ENCODE measurements at regions not wholly inside any gene's neighbourhood (a gene's known extent, or its start where the extent isn't known, plus 50 kb on each side); places are given as distances from the start of the nearest gene placed in this dataset.

DNA sequence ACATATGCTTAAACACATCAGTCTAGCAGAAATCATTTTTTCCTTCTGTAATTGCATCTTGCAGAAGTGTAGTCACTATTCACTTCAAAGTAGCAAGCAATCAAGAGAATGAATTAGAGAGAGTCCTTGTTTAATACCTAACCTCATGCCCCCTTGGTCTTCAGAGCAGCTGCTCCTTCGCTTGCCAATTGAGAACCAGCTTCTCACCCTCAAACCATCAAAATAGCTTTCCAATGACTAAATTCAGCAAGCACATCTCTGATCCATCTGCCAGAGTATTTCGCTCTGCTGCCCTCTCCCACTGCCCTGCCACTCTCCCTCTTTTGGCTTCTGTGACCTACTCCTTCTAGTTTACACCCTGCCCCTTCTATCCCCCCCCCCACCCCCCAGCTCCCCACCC is 120.7 kb upstream of the AGAP1 start:
- no peak overlapping the region for H3K23ac ChIP-seq (ENCODE audit: insufficient read length)
- H2AFZ ChIP-seq (ENCODE audit: low read length): no peak overlapping the region
- CTCF ChIA-PET (ENCODE audit: partially characterized antibody): no interaction called here

More for the DNA sequence above, 120.7 kb upstream of the AGAP1 start:
- 100% methylated on average over 1 of the region's 2 CpGs; no CpG with 5 or more reads in 1 of the 2 experiments for WGBS, 2 experiments (ENCODE audit: extremely low coverage in 1 of 2, insufficient coverage in 1 of 2, insufficient read length in 1 of 2, insufficient replicate concordance in 2 of 2, low coverage in 1 of 2, low lambda C conversion rate in 2 of 2, missing lambda C conversion rate in 1 of 2)
- H3K4me3 ChIP-seq (ENCODE audit: extremely low read depth in 1 of 4, insufficient read depth in 2 of 4, low read depth in 3 of 4, low read length in 4 of 4): no peak overlapping the region
- POLR2A ChIA-PET (ENCODE audit: partially characterized antibody): no interaction called here
- H3K4me2 ChIP-seq (ENCODE audit: insufficient read depth in 1 of 2, low read depth in 2 of 2, low read length in 2 of 2): no peak overlapping the region
- no peak overlapping the region for H3K56ac ChIP-seq (replicated peaks; ENCODE audit: insufficient read length, low read depth, low read length)
- DNase-seq (ENCODE audit: low read depth in 1 of 2, low spot score in 2 of 2) (no peak), FAIRE-seq (no peak)
- H4K91ac ChIP-seq (replicated peaks; ENCODE audit: insufficient read length, low read length): no peak overlapping the region
- no peaks in the 10 kb centered on the region for H3K36me3 ChIP-seq (ENCODE audit: control insufficient read depth in 2 of 4, insufficient read depth in 4 of 4, low read length in 3 of 4)
- no peak overlapping the region for H2BK5ac ChIP-seq (ENCODE audit: low read depth, low read length)
- peaks cover 0 to 2% (median 0%) of the 10 kb centered on the region in 4 experiments; a peak in 1 of 7 replicates for H3K27me3 ChIP-seq (replicated peaks in 1 of 4; ENCODE audit: control insufficient read depth in 3 of 4, extremely low read depth in 1 of 4, insufficient read depth in 3 of 4, low read length in 3 of 4)
- H4K20me1 ChIP-seq (replicated peaks in 1 of 2; ENCODE audit: control insufficient read depth in 1 of 2, insufficient read depth in 2 of 2, low read length in 2 of 2): no peaks in the 10 kb centered on the region
- H3K79me2 ChIP-seq (ENCODE audit: control insufficient read depth in 1 of 2, insufficient read depth in 2 of 2, low read length in 2 of 2): no peaks in the 10 kb centered on the region
- TF ChIP-seq SRF (IDR thresholded peaks at IDR 0.05; ENCODE audit: low read depth, low read length) (no peak), TCF12 (IDR thresholded peaks at IDR 0.05; ENCODE audit: low read depth, low read length) (no peak)
- H3K9me3 ChIP-seq (ENCODE audit: insufficient read depth in 2 of 2, low read depth in 1 of 2, low read length in 1 of 2): no peaks in the 10 kb centered on the region
- no peak overlapping the region for H3K14ac ChIP-seq (ENCODE audit: insufficient read length)
- H2AK5ac ChIP-seq (ENCODE audit: low read depth, low read length): no peak overlapping the region
- no peaks in the 10 kb centered on the region for H3K79me1 ChIP-seq (ENCODE audit: low read depth, low read length)
- no peak overlapping the region for H4K8ac ChIP-seq (ENCODE audit: extremely low read depth, insufficient read depth, low read length)
- no peaks in the 10 kb centered on the region for H3K23me2 ChIP-seq (ENCODE audit: low read depth, low read length)
- no peak overlapping the region for H2BK12ac ChIP-seq (ENCODE audit: low read depth, low read length)
- H2BK15ac ChIP-seq (ENCODE audit: low read length): no peak overlapping the region
- H3K18ac ChIP-seq (ENCODE audit: extremely low read depth, low read length): no peak overlapping the region
- no peak overlapping the region for H3K4ac ChIP-seq (replicated peaks; ENCODE audit: insufficient read length, low read depth, low read length)
- H3K4me1 ChIP-seq (replicated peaks in 1 of 4; ENCODE audit: control insufficient read depth in 3 of 4, insufficient read depth in 4 of 4, low read length in 3 of 4): no peaks in the 10 kb centered on the region
- H4K5ac ChIP-seq (ENCODE audit: insufficient read length, low read depth, low read length): no peak overlapping the region
- no peak overlapping the region for H3K9ac ChIP-seq (replicated peaks in 1 of 4; ENCODE audit: extremely low read depth in 1 of 4, low read depth in 3 of 4, low read length in 3 of 4)
- no peak overlapping the region for H2BK120ac ChIP-seq (replicated peaks; ENCODE audit: low read depth, low read length)
- no peak overlapping the region for H2BK20ac ChIP-seq (ENCODE audit: low read length)
- H3K27ac ChIP-seq (ENCODE audit: low read depth, low read length): no peak overlapping the region
